SK-N-SH treated with all-trans-retinoic acid at 6 μM for 48 hours (cell line): ENCODE measurements at regions not wholly inside any gene's neighbourhood (a gene's known extent, or its start where the extent isn't known, plus 50 kb on each side); places are given as distances from the start of the nearest gene placed in this dataset.

ENCODE experiments used
- ATAC-seq: fragments of 200-7000 bp; cut with Tn5 transposase; 3 replicates; pipeline ENCODE4 v1.9.1; 2020; ENCODE audit warnings: mild to moderate bottlenecking, moderate library complexity
- ARNTL ChIP-seq: fragments of 450-650 bp; formaldehyde crosslinking; IDR thresholded peaks from 2 replicates; pipeline ENCODE4 v1.5.0; 2020; ENCODE audit warnings: low read depth, mild to moderate bottlenecking, moderate library complexity, borderline replicate concordance
- BACH2 ChIP-seq: fragments of 250-450 bp; sonication (Bioruptor Pico); IDR thresholded peaks from 2 replicates; pipeline ENCODE4 v1.9.0; 2021; ENCODE audit warnings: mild to moderate bottlenecking, borderline replicate concordance
- CSDC2 ChIP-seq: fragments of 250-450 bp; sonication (Bioruptor Pico); IDR thresholded peaks from 2 replicates; pipeline ENCODE4 v1.5.0; 2020; ENCODE audit warnings: mild to moderate bottlenecking, moderate library complexity
- ESRRG ChIP-seq: fragments of 250-450 bp; sonication (Bioruptor Pico); IDR thresholded peaks from 2 replicates; pipeline ENCODE4 v1.6.1; 2021; ENCODE audit warnings: mild to moderate bottlenecking
- GLIS3 ChIP-seq: fragments of 250-450 bp; sonication (Bioruptor Pico); IDR thresholded peaks from 2 replicates; pipeline ENCODE4 v1.5.0; 2020; ENCODE audit warnings: mild to moderate bottlenecking, moderate library complexity
- ISL1 ChIP-seq: fragments of 250-450 bp; sonication (Bioruptor Pico); IDR thresholded peaks from 2 replicates; pipeline ENCODE4 v2.1.2; 2022; ENCODE audit warnings: mild to moderate bottlenecking, moderate library complexity
- OSR1 ChIP-seq: fragments of 250-450 bp; sonication (Bioruptor Pico); IDR thresholded peaks from 2 replicates; pipeline ENCODE4 v1.8.0; 2022; ENCODE audit warnings: moderate library complexity, mild to moderate bottlenecking, inconsistent platforms
- PPARA ChIP-seq: fragments of 250-450 bp; sonication (Bioruptor Pico); IDR thresholded peaks from 2 replicates; pipeline ENCODE4 v1.5.0; 2020; ENCODE audit warnings: mild to moderate bottlenecking, borderline replicate concordance
- RARB ChIP-seq: fragments of 250-450 bp; sonication (Bioruptor Pico); IDR thresholded peaks from 2 replicates; pipeline ENCODE4 v1.8.0; 2021; ENCODE audit warnings: mild to moderate bottlenecking, moderate library complexity
- SNAI2 ChIP-seq: fragments of 250-450 bp; sonication (Bioruptor Pico); IDR thresholded peaks from 2 replicates; pipeline ENCODE4 v1.5.0; 2020; ENCODE audit warnings: mild to moderate bottlenecking, moderate library complexity
- TCF4 ChIP-seq: fragments of 250-450 bp; sonication (Bioruptor Pico); IDR thresholded peaks from 2 replicates; pipeline ENCODE4 v1.8.0; 2021; ENCODE audit warnings: mild to moderate bottlenecking, moderate library complexity, borderline replicate concordance
- TOX ChIP-seq: fragments of 250-450 bp; sonication (Bioruptor Pico); IDR thresholded peaks from 2 replicates; pipeline ENCODE4 v1.8.0; 2021; ENCODE audit warnings: mild to moderate bottlenecking, moderate library complexity, borderline replicate concordance
- ZC3H10 ChIP-seq: fragments of 250-450 bp; sonication (Bioruptor Pico); IDR thresholded peaks from 2 replicates; pipeline ENCODE4 v1.5.1; 2021; ENCODE audit warnings: mild to moderate bottlenecking, moderate library complexity
- ZFP3 ChIP-seq: fragments of 250-450 bp; sonication (Bioruptor Pico); IDR thresholded peaks from 2 replicates; pipeline ENCODE4 v1.5.0; 2020; ENCODE audit warnings: mild to moderate bottlenecking, moderate library complexity
- ZFP30 ChIP-seq: fragments of 450-650 bp; formaldehyde crosslinking; IDR thresholded peaks from 2 replicates; pipeline ENCODE4 v1.5.0; 2022; ENCODE audit warnings: mild to moderate bottlenecking, moderate library complexity
- ZNF565 ChIP-seq: fragments of 450-650 bp; formaldehyde crosslinking; conservative IDR thresholded peaks from 2 replicates; pipeline ENCODE4 v1.5.0; 2020; ENCODE audit warnings: low read depth, mild to moderate bottlenecking, moderate library complexity
- ZNF70 ChIP-seq: fragments of 450-650 bp; formaldehyde crosslinking; IDR thresholded peaks from 2 replicates; pipeline ENCODE4 v1.5.0; 2020; ENCODE audit warnings: mild to moderate bottlenecking, moderate library complexity
- ZNF8 ChIP-seq: fragments of 450-650 bp; formaldehyde crosslinking; IDR thresholded peaks from 2 replicates; pipeline ENCODE4 v1.5.0; 2020; ENCODE audit warnings: mild to moderate bottlenecking, moderate library complexity
- TF ChIP-seq, protein P1 (sequence below): fragments of 250-450 bp; sonication (Bioruptor Pico); IDR thresholded peaks from 2 replicates; pipeline ENCODE4 v1.5.1; 2021; ENCODE audit warnings: mild to moderate bottlenecking, moderate library complexity
- TF ChIP-seq, protein P2 (sequence below): fragments of 250-450 bp; sonication (Bioruptor Pico); IDR thresholded peaks from 2 replicates; pipeline ENCODE4 v1.8.0; 2021; ENCODE audit warnings: low read depth, mild to moderate bottlenecking, moderate library complexity, borderline replicate concordance
- TF ChIP-seq, protein P3 (sequence below): fragments of 250-450 bp; sonication (Bioruptor Pico); IDR thresholded peaks from 2 replicates; pipeline ENCODE4 v1.5.0; 2020; ENCODE audit warnings: mild to moderate bottlenecking, moderate library complexity
- TF ChIP-seq, protein P4 (sequence below): fragments of 250-450 bp; sonication (Bioruptor Pico); IDR thresholded peaks from 2 replicates; pipeline ENCODE4 v1.5.1; 2020; ENCODE audit warnings: low read depth, mild to moderate bottlenecking, moderate library complexity
- TF ChIP-seq, protein P5 (sequence below): fragments of 250-450 bp; sonication (Bioruptor Pico); IDR thresholded peaks from 2 replicates; pipeline ENCODE4 v1.8.0; 2020; ENCODE audit warnings: mild to moderate bottlenecking, moderate library complexity, borderline replicate concordance

DNA sequence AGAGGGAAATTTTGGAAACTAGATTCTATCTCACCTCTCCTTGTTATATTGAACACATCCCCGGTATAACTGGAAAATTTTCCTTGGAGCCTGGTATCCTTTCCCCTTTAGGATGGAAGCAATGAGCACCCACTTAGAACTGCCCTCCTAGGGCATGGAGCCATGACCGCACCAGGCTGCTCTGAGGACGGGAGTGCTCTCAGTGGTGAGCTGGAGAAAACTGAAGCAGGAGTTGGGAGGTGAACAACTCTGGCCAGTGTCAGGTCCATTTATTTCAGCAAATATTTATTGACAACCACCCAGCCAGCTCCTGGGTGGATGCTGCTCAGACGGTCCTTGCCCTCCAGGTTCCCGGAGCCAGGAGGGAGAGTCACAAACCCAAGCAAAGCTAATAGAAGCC, 278.1 kb downstream of the WDR11 start:
- TF ChIP-seq ESRRG (CRISPR knock-in tag) = no peak
- TF ChIP-seq, protein P1, sequence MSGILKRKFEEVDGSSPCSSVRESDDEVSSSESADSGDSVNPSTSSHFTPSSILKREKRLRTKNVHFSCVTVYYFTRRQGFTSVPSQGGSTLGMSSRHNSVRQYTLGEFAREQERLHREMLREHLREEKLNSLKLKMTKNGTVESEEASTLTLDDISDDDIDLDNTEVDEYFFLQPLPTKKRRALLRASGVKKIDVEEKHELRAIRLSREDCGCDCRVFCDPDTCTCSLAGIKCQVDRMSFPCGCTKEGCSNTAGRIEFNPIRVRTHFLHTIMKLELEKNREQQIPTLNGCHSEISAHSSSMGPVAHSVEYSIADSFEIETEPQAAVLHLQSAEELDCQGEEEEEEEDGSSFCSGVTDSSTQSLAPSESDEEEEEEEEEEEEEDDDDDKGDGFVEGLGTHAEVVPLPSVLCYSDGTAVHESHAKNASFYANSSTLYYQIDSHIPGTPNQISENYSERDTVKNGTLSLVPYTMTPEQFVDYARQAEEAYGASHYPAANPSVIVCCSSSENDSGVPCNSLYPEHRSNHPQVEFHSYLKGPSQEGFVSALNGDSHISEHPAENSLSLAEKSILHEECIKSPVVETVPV (CRISPR knock-in tag) = no peak
- TF ChIP-seq RARB (CRISPR knock-in tag) = no peak
- no peak for TF ChIP-seq ZC3H10 (CRISPR knock-in tag)
- TF ChIP-seq, protein P2, sequence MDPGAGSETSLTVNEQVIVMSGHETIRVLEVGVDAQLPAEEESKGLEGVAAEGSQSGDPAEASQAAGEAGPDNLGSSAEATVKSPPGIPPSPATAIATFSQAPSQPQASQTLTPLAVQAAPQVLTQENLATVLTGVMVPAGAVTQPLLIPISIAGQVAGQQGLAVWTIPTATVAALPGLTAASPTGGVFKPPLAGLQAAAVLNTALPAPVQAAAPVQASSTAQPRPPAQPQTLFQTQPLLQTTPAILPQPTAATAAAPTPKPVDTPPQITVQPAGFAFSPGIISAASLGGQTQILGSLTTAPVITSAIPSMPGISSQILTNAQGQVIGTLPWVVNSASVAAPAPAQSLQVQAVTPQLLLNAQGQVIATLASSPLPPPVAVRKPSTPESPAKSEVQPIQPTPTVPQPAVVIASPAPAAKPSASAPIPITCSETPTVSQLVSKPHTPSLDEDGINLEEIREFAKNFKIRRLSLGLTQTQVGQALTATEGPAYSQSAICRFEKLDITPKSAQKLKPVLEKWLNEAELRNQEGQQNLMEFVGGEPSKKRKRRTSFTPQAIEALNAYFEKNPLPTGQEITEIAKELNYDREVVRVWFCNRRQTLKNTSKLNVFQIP (CRISPR knock-in tag) = no peak
- no peak for TF ChIP-seq SNAI2 (CRISPR knock-in tag)
- no peak for TF ChIP-seq GLIS3 (CRISPR knock-in tag)
- no peak for TF ChIP-seq ZNF70 (CRISPR knock-in tag)
- no peak for TF ChIP-seq PPARA (CRISPR knock-in tag)
- TF ChIP-seq TCF4 (CRISPR knock-in tag) = no peak
- TF ChIP-seq BACH2 (CRISPR knock-in tag) = no peak
- TF ChIP-seq ZNF8 (CRISPR knock-in tag) = no peak
- TF ChIP-seq TOX (CRISPR knock-in tag) = no peak
- no peak for TF ChIP-seq ZNF565
- TF ChIP-seq, protein P3, sequence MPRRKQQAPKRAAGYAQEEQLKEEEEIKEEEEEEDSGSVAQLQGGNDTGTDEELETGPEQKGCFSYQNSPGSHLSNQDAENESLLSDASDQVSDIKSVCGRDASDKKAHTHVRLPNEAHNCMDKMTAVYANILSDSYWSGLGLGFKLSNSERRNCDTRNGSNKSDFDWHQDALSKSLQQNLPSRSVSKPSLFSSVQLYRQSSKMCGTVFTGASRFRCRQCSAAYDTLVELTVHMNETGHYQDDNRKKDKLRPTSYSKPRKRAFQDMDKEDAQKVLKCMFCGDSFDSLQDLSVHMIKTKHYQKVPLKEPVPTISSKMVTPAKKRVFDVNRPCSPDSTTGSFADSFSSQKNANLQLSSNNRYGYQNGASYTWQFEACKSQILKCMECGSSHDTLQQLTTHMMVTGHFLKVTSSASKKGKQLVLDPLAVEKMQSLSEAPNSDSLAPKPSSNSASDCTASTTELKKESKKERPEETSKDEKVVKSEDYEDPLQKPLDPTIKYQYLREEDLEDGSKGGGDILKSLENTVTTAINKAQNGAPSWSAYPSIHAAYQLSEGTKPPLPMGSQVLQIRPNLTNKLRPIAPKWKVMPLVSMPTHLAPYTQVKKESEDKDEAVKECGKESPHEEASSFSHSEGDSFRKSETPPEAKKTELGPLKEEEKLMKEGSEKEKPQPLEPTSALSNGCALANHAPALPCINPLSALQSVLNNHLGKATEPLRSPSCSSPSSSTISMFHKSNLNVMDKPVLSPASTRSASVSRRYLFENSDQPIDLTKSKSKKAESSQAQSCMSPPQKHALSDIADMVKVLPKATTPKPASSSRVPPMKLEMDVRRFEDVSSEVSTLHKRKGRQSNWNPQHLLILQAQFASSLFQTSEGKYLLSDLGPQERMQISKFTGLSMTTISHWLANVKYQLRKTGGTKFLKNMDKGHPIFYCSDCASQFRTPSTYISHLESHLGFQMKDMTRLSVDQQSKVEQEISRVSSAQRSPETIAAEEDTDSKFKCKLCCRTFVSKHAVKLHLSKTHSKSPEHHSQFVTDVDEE = no peak
- TF ChIP-seq ARNTL (CRISPR knock-in tag) = no peak
- no peak for TF ChIP-seq ZFP3 (CRISPR knock-in tag)
- TF ChIP-seq, protein P4, sequence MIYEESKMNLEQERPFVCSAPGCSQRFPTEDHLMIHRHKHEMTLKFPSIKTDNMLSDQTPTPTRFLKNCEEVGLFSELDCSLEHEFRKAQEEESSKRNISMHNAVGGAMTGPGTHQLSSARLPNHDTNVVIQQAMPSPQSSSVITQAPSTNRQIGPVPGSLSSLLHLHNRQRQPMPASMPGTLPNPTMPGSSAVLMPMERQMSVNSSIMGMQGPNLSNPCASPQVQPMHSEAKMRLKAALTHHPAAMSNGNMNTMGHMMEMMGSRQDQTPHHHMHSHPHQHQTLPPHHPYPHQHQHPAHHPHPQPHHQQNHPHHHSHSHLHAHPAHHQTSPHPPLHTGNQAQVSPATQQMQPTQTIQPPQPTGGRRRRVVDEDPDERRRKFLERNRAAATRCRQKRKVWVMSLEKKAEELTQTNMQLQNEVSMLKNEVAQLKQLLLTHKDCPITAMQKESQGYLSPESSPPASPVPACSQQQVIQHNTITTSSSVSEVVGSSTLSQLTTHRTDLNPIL (CRISPR knock-in tag) = no peak
- no peak for TF ChIP-seq ISL1 (CRISPR knock-in tag)
- no peak for ATAC-seq

DNA sequence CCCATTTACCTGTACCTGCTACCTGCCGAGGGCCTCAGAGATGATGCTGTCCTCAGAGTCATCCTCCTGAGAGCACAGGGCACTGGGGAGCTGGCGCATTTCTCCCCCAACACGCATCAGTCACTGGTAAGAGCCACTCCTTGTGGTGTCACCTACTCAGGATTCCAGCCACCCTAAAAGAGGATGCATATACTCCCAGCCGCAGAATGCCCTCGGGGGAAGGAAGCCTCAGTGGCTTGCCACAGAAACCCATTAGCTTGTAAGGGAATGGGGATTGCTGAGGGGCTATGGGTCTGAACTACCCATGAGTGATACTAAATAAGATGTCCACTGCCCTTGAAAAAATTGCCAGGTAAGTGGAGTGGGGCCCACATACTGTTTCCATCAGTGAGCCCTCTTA, 279.2 kb downstream of the WDR11 start:
- no peak for ATAC-seq
- TF ChIP-seq PPARA (CRISPR knock-in tag) = no peak
- no peak for TF ChIP-seq ZFP3 (CRISPR knock-in tag)
- no peak for TF ChIP-seq ZC3H10 (CRISPR knock-in tag)
- no peak for TF ChIP-seq ESRRG (CRISPR knock-in tag)
- no peak for TF ChIP-seq ZNF565
- no peak for TF ChIP-seq TCF4 (CRISPR knock-in tag)
- no peak for TF ChIP-seq ZNF8 (CRISPR knock-in tag)
- no peak for TF ChIP-seq ARNTL (CRISPR knock-in tag)
- TF ChIP-seq, protein P2 (CRISPR knock-in tag) = no peak
- TF ChIP-seq, protein P1 (CRISPR knock-in tag) = no peak
- no peak for TF ChIP-seq OSR1
- no peak for TF ChIP-seq ZFP30
- no peak for TF ChIP-seq SNAI2 (CRISPR knock-in tag)
- no peak for TF ChIP-seq CSDC2 (CRISPR knock-in tag)
- TF ChIP-seq, protein P3 = no peak
- TF ChIP-seq, protein P5, sequence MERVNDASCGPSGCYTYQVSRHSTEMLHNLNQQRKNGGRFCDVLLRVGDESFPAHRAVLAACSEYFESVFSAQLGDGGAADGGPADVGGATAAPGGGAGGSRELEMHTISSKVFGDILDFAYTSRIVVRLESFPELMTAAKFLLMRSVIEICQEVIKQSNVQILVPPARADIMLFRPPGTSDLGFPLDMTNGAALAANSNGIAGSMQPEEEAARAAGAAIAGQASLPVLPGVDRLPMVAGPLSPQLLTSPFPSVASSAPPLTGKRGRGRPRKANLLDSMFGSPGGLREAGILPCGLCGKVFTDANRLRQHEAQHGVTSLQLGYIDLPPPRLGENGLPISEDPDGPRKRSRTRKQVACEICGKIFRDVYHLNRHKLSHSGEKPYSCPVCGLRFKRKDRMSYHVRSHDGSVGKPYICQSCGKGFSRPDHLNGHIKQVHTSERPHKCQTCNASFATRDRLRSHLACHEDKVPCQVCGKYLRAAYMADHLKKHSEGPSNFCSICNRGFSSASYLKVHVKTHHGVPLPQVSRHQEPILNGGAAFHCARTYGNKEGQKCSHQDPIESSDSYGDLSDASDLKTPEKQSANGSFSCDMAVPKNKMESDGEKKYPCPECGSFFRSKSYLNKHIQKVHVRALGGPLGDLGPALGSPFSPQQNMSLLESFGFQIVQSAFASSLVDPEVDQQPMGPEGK (CRISPR knock-in tag) = no peak
- no peak for TF ChIP-seq TOX (CRISPR knock-in tag)
- TF ChIP-seq, all 23 proteins: peak for 0
